T-helper 2 cell treated with Interferon-gamma antibody and Interleukin-4, amounts not matched to agents 100 ng/mL and 5 ng/mL, for 36 hours (primary cell): ENCODE measurements at regions not wholly inside any gene's neighbourhood (a gene's known extent, or its start where the extent isn't known, plus 50 kb on each side); places are given as distances from the start of the nearest gene placed in this dataset.

Experiments used
- intact Hi-C: fragments of 100-400 bp; cut with micrococcal nuclease; formaldehyde crosslinking; loops from one replicate; pipeline ENCODE4 v1.15.1; 2023

DNA sequence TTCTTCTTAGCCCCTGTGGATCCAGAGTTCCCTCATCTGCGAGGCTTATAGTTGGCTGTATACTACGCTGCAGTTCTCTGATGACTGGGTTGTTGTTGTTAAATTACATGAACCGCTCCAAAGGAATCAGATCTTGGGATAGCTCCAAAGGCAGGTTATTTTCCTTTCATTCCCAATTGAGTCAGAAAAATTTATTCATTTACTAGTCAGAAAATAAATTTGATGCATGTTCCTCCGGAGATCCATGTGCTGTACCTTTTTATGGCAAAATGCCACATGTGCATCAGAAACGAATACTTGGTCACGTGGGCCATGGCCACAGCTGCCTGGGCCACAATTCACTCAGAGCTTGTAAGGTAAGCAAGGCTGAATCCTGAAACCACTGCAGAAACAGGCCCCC lies 304.0 kb downstream of the NR2F1-AS1 start:
- intact Hi-C loops, result no loop called here

DNA sequence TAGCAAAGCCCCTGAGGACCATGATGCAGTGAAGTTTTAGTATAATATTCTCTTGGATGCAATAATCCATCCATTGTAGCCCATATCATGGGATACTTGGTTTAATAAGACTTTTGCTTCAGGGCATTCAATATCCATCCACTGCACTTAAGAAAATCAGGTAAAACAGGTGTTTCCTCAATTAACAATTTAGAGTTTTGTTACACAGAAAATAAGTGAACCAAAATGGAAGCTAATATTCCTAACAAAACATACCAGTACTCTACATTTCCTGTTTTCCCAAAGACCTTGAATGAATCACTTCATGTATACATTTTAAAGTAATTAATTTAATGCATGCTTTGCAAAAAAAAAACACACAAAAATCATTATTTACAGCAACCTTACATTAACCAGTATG lies 305.6 kb downstream of the NR2F1-AS1 start:
- intact Hi-C loops, result no loop called here

DNA sequence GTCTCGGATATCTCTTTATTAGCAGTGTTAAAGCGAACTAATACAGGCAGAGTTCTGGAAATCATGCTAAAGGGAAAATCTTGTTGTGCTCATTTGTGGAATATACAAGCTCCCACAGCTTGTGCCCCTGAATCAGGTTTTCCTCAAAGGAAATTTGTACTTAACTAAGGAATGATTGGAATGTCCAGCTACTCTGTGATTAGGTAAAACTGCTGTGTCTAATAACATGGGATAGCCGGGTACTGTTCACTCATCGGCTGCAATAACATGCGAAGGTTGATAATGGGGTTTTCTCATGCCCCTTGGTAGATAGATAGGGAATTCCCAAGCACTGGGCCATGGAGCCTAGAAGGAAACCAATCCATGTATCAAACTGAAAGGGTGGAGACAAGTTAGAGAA lies 306.7 kb downstream of the NR2F1-AS1 start:
- intact Hi-C loops, result no loop called here

DNA sequence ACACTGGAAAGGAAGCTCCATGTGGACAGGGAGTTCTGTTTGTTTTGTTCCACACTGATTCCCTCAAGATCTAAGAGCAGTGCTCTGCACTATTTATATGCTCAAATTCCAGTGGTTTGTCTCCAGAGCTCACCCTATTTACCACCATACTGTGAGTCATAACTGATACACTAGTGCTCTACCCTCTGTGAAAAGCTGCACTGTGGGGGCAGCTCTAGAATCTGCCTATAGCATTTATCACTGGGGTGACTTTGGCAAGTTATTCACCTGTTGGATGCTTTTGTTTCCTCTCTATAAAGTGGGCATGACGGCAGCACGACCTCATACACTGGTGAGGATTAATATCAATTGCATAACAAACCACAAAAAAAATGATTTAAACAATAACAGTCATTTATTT lies 307.8 kb downstream of the NR2F1-AS1 start:
- intact Hi-C loops, result no loop called here

DNA sequence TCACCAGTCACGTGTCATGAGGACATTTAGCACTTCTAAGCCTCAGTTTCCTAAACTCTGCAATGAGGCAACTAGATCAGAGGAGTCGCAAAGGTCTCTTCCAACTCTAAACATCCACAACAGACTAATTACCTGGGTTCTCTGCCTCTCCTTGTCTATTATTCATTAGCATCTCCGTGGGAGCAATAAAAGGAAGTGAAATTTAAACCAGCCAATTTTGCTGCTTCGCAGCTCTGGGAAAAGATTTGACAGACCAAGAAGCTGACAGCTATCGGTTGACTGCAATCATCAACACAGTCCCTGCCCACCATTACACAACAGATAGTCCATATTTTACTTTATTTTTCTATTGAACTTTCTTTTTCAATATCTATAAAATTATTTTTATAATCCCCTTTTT lies 308.9 kb downstream of the NR2F1-AS1 start:
- intact Hi-C loops, result no loop called here

DNA sequence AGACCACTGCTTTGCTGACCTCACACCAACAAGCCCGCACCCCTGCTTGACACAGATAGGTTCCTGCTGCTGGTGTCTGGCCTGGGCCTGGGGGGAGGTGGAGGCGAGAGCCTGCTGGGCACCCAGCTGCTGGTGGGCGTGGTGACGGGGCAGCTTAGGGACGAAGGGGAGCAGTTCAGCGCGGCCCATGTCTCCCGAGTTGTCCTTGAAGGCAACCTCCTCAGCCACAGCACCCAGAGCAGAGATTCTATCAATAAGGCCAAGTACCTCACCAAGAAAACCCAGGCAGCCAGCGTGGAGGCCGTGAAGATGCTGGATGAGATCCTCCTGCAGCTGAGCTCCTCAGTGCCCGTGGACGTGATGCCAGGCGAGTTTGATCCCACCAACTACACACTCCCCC lies 313.3 kb downstream of the NR2F1-AS1 start:
- intact Hi-C loops, result no loop called here

DNA sequence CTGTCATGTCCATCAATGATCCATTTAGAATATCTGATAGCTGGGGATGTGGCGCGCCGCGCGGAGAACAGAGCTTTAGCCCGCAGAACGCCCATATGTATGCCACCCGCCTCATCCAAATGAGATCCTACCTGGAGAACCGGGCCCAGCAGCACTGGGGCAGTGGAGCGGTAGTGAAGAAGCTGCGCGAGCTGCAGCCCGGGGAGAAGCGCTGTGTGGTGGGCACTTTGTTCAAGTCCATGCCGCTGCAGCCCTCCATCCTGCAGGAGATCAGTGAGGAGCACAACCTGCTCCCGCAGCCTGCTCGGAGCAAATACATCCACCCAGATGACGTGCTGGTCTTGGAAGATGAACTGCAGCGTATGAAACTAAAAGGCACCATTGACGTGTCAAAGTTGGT lies 313.7 kb downstream of the NR2F1-AS1 start:
- intact Hi-C loops, result no loop called here

DNA sequence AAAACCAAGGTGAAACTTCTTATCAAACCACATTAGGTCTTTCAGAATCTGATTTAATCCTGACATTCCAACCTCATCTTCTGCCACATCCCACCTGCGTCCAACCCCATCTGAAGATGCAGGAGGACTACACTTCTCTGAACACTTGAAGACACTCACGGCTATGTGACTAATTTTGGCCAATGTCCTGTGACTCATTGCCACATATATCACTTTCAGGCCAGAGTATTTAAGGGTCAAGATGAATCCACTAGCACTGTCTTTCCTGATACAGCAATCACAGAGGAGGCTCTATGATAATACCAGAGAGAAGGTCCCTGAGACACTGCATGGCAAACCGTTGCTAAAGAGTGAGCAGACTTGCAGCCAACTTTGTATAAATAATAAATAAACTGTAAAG lies 323.4 kb downstream of the NR2F1-AS1 start:
- intact Hi-C loops, result no loop called here

DNA sequence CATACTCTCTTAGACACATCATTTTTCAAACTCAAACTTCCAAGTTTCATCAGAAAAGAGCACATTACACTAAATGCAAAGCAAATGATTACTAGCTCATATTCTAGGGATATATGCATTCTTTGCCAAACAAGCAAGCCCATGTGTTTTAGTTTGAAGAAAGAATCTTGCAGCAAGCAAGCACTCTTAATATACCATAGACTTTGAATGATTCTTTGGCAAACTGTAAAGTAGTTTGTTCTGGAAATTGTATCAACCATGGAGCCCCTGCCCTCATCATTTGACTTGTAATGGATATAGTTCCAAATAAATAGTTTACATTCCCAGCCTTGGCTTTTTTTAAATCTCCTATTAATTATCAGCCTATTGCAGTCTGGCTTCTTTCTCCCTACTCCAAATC lies 325.2 kb downstream of the NR2F1-AS1 start:
- intact Hi-C loops, result no loop called here

DNA sequence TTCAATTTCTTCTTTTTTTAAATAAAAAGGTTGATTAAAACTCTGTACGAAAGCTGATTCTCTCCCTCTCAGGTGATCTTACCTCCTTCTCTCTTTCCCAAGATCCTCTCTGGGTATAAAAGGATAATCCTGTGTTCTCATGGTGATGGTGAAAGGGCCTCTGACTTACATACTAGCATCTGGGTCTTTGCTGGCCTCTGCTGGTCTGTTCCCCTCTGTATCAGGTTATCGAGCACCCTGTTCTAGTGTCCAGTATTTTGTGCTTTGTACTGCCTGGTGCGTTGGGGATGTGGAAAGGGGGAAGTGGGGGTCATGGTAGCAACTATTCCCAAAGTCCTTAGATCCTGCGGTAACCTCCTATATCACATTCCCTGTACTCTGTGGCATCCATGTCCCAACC lies 328.9 kb downstream of the NR2F1-AS1 start:
- intact Hi-C loops, result no loop called here

DNA sequence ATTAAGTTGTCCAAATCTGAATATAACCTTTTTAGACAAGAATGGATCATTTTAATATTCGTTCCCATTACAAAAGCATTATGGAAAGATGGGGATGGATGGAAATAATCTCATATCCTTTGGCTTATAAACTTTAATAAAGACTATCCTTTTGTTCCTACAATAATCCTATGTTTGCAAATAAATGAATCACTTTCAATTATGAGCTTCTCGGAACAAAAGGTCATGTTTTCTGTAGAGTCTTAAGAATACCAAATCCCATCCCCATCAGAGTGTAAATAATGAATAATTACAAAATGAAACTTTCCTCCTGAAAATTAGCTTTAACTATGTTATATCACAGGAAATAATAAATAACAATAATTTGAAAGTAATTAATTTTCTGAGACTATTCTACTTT lies 329.7 kb downstream of the NR2F1-AS1 start:
- intact Hi-C loops, result no loop called here

DNA sequence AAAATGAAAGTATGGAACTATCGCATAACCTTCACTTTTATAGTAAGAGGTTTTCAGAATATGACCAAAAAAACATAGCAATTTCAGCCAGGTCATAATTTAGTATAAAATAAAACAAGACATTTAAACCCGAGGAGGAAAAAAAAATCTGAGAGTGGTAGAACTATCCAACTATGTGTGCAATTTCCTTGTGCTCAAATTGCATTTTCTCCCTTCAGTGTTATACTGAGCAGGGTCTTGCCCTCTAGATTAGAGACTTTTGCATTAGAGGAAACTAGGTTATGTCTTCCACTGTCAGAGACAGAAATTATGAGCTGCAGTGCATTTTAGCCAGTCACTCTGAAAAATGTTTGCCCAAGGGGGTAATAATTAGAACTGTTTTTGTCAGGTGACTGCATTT lies 330.6 kb downstream of the NR2F1-AS1 start:
- intact Hi-C loops, result no loop called here

DNA sequence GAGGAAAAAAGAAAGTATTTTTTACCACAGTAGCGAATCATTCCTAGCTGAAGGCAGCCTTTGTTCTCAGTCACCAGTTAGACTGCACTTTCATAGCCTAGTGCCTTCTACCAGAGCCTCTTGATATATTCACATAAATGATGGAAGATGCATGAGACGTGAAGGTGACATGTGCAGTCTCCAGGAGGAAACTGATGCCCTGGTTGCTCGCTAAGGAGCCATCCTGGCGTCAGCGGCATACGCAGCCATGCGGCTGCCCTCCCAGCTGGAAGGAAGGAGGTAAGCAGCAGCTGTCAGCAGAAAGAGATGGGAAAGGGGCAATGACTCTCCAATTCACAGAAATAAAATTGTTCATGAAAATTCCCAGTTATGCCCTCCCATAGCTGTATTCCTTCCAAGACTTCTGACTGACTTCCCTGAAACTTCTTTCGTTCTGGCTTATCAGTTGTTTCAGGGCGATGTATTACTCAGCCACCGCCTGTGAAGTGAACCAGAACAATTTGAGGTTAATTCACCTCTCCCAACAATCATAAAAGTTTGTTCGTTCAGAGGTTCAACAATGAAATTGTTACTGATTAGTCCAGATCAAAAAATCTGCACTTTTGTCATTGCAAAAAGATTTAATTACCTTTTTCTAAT lies 331.2 kb downstream of the NR2F1-AS1 start:
- intact Hi-C loops, result no loop called here

DNA sequence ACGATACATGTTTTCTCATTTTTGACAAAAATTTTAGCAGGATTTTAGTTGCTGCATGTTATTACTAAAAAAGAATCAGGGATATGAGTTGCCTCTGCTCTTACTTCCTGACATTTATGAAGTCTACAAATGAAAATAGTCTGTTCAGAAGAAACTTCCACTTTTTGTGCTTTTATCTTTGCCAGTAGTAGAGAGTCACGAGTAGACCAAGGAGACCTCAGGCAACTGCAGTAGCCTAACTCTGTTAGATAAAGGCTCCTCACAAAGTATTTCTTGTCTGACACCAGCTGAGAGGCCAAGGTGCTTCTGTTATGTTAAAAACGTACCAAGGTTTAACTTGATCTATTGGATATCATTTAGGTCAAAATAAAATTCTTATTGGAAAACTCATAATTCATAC lies 333.9 kb downstream of the NR2F1-AS1 start:
- intact Hi-C loops, result no loop called here

DNA sequence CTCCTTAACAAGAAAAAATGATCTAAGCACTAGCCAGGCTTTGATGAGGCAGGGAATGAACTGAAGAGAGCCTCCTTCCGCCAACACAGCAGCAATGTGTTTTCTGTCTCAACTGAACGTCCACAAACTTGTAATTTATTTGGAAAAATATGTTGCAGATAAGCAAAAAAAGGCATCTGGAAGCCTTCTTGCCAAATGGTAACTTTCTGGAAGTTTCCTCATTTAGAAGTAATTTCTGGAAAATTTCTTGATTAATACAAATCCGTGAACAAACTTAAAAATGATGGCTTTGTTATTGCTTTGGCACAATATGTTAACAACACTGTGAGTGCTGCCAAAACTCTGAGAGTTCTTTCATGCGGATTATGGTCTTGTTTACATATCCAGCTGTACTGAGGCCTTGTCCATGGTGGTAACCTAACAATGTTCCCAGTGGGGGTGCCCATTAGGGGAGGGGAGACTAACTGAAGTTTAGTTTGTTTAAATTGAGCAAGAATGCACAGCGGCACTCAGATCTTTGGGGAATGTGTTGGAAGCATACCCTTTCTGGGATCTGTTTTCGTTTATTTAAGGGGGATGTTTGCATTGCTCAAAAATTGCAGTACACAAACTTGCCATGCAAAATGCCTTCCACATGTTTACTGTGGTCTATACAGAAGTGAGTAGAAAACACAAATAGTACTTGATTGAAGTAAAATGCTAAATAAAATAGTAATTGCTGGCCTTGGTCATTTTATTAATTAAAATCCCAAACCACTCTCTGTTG lies 334.7 kb downstream of the NR2F1-AS1 start:
- intact Hi-C loops, result no loop called here

DNA sequence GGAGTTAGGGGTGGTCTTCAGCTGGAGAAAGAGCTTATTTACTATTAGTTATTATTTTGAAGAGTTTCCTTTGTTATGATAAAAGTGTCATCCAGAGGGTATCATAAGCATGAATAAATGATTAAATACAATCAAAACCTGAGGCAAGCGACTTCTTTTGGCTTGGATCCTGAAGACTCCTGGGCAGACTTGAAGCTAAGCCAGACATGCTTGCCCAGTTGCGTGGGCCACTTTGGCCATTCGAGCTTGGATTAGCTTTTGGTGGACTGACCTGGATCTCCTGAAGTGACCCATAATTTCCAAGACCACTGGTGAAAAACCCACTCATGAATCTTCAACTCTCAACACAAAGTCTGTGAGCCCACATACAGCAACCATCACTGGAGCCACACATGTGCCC lies 335.8 kb downstream of the NR2F1-AS1 start:
- intact Hi-C loops, result no loop called here

DNA sequence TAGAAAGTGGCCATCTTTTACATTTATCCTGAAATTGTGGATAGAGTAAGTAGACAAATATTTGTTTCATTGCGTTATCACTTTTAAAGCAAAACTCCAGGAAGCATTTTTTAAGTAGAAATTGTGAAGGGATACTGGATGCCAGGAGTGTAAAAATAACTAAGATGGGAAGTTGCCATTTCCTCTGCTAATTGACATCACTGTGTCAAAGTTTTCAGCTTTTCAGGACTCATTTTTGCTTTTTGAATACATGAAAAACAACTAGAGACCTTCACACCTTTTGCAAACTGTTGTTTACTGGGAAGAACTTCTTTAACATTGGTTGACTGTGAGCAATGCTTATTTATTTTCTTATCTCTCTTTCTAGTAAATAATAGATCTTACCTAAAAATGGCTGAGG lies 337.5 kb downstream of the NR2F1-AS1 start:
- intact Hi-C loops, result no loop called here

DNA sequence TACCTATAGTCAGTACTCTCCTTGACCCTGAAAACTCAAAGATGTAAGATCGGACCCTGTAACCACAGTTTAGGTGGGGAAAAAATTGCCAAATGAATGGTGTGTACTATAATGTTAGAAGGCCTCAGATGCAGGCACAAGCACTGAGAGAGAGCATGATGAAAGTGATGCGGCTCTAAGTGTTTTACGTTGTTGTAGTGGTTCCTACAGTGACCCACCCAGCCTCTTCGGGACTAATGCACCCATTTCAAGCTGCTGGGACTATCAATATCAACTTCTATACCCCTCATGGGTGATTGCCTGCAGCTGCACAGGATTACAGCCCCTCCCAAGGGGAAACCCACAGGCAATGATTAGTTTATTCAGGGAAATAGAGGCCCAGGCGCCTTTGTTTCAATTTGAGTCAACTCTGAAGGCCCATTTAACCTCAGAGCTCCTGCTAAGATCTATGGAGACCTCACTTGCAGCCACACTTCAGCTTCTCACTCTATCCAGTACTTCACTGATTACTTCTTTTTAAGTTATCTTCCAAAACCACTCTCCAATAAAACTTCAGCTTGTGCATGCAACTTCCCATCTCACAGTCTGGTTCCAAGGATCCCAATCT lies 340.7 kb downstream of the NR2F1-AS1 start:
- intact Hi-C loops, result no loop called here

DNA sequence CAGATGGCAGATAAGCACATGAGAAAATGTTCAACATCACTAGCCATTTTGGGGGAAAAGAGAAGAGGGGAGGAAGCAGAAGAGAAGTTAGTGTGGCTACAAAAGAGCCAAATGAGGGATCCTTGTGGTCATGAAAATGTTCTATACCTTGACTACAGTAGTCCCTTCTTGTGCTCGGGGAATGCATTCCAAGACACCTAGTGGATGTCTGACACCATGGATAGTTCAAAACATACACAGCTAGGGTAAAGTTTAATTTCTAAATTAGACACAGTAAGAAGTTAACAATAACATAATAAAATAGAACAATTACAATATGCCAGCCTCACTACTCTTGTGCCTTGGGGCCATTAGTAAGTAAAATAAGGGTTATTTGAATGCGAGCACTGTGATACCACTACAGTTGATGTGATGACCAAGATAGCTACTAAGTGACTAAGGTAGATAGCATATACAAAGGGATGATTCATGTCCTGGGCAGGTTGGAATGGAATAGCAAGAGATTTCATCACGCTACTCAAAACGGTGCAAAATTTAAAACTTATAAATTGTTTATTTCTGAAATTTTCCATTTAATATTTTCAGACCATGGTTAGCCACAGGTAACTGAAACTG lies 344.1 kb downstream of the NR2F1-AS1 start:
- intact Hi-C loops, result no loop called here

DNA sequence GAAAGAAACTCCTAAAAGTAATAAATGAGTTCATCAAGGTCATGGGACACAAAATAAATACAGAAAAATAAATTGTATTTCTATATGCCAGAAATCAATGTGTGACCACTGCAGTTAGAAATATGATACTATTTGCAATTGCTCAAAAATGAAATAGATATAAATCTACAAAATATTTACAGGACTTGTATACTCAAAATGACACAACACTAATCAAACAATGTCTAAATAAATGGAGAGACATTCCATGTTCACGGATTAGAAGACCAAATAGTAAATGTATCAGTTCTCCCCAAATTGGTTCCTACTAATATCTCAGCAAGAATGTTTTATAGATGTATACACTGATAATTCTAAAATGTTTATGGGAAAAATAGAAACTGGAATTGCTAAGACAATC lies 345.3 kb downstream of the NR2F1-AS1 start:
- intact Hi-C loops, result no loop called here

DNA sequence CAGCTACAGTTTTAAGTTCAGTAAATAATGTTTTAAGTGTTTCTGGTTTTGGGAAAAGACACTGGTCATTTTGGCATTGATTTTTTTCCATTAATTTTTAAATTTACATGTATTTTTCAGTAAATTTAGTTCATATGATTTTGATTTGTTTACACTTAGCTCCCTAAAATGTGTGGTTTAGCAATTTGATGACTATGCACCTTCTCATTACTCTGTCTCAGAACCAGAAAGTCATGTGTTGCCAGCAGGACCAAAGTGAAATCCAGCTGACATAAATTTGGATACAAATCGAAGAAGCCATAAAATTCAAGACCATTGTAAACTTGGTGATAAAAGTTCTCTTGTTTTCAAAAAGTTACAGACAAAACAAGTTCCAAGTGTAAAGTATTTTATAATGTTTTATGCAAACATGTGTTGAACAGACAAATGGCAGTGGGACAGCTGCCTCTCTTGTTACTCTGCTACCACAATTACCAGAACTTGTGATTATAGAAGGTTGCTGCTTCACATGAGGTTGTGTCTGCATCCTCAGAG lies 354.8 kb downstream of the NR2F1-AS1 start:
- intact Hi-C loops, result no loop called here

DNA sequence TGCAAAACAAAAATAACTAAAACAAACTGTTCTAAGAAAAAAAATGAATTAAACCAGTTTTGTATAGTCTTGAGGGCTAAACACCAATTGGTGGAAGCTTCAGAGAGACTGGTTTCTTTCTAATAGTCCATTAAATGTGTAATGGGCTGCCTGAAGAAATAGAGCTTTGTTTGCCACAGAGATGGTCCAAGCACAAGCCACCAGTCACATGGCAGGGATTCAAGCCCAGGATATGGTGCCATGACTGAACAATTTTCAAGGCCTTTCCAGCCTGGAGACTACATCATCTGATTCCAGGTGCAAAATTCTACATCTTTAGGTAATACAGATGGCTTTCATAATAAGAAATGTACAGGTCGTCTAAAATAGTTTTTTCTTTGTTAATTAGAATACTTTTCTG lies 355.3 kb downstream of the NR2F1-AS1 start:
- intact Hi-C loops, result no loop called here
